ENCODE measurements at regions not wholly inside any gene's neighbourhood (a gene's known extent, or its start where the extent isn't known, plus 50 kb on each side); places are given as distances from the start of the nearest gene placed in this dataset.

GRCh38 chr22:47816121-47816862 lies 1053.8 kb downstream of the TBC1D22A start (continued):
- TF ChIP-seq BCL6B (tag by site-specific recombination; IDR thresholded peaks at IDR 0.05): no peak
- no peak for TF ChIP-seq ZNF426 (tag by site-specific recombination; IDR thresholded peaks at IDR 0.05)
- no peak for TF ChIP-seq ZNF398 (tag by site-specific recombination; IDR thresholded peaks at IDR 0.05)
- TF ChIP-seq, protein P1, sequence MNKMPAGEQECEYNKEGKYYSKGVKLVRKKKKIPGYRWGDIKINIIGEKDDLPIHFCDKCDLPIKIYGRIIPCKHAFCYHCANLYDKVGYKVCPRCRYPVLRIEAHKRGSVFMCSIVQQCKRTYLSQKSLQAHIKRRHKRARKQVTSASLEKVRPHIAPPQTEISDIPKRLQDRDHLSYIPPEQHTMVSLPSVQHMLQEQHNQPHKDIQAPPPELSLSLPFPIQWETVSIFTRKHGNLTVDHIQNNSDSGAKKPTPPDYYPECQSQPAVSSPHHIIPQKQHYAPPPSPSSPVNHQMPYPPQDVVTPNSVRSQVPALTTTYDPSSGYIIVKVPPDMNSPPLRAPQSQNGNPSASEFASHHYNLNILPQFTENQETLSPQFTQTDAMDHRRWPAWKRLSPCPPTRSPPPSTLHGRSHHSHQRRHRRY (tag by site-specific recombination; IDR thresholded peaks at IDR 0.05): no peak
- TF ChIP-seq ZNF366 (tag by site-specific recombination; conservative IDR thresholded peaks at IDR 0.05): no peak
- no peak for TF ChIP-seq ZFP69B (tag by site-specific recombination; IDR thresholded peaks at IDR 0.05)
- no peak for TF ChIP-seq ZNF561 (tag by site-specific recombination; IDR thresholded peaks at IDR 0.05; ENCODE audit: borderline replicate concordance)
- TF ChIP-seq ZNF37A (tag by site-specific recombination; IDR thresholded peaks at IDR 0.05): no peak
- TF ChIP-seq ZBTB44 (tag by site-specific recombination; IDR thresholded peaks at IDR 0.05): no peak

GRCh38 chr22:47814474-47814873 lies 1052.0 kb downstream of the TBC1D22A start:
- ChIA-PET CTCF (no interaction called here), POLR2A (no interaction called here)
- H3K4me1 ChIP-seq (ENCODE audit: control insufficient read depth, insufficient read depth, low read length): no peaks in the 10 kb centered on the region
- H3K27ac ChIP-seq (ENCODE audit: extremely low read depth, low read depth, low read length): no peak overlapping the region
- no peak overlapping the region for H3K4me3 ChIP-seq (ENCODE audit: low read depth, low read length)
- TF ChIP-seq ZSCAN4 (tag by site-specific recombination; IDR thresholded peaks at IDR 0.05) (peak; percentile 92), OSR2 (tag by site-specific recombination; IDR thresholded peaks at IDR 0.05) (no peak), ZNF394 (tag by site-specific recombination; IDR thresholded peaks at IDR 0.05; ENCODE audit: borderline replicate concordance) (no peak), OVOL3 (tag by site-specific recombination; IDR thresholded peaks at IDR 0.05) (no peak)
- no peaks in the 10 kb centered on the region for H3K9me3 ChIP-seq (ENCODE audit: control insufficient read depth, insufficient read depth, low read depth, low read length)
- no peaks in the 10 kb centered on the region for H3K36me3 ChIP-seq (ENCODE audit: control insufficient read depth in 2 of 2, insufficient read depth in 1 of 2, low read length in 2 of 2)

DNA sequence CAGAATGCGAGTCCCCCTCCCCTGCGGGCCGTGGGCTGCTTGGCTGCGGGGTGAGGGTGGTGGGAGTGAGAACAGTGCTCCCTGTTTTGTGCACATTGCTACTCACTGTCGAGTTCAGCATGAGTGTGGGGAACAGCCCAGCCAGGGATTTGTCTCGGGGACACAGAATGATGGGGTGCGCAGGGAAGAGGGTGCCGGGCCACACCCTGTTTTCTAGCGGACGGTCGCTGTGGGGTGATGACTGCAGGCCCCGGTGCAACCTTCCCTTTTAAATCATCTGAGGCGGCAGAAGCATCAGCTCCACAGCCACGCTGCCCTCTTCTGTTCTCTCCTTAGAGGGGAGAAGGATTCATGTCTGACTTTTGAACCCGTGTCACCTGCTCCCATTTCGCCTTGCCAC lies 1051.2 kb downstream of the TBC1D22A start:
- no peaks in the 10 kb centered on the region for H3K9me3 ChIP-seq (ENCODE audit: control insufficient read depth, insufficient read depth, low read depth, low read length)
- no peaks in the 10 kb centered on the region for H3K4me1 ChIP-seq (ENCODE audit: control insufficient read depth, insufficient read depth, low read length)
- no peaks in the 10 kb centered on the region for H3K36me3 ChIP-seq (ENCODE audit: control insufficient read depth in 2 of 2, insufficient read depth in 1 of 2, low read length in 2 of 2)
- CTCF ChIA-PET: no interaction called here
- no peak overlapping the region for H3K27ac ChIP-seq (ENCODE audit: extremely low read depth, low read depth, low read length)
- H3K4me3 ChIP-seq (ENCODE audit: low read depth, low read length): no peak overlapping the region
- TF ChIP-seq ZNF707 (tag by site-specific recombination; IDR thresholded peaks at IDR 0.05) (no peak), ZFP37 (tag by site-specific recombination; IDR thresholded peaks at IDR 0.05) (no peak), ZNF138 (tag by site-specific recombination; IDR thresholded peaks at IDR 0.05; ENCODE audit: borderline replicate concordance) (no peak), ZNF133 (tag by site-specific recombination; IDR thresholded peaks at IDR 0.05) (no peak), ZNF132 (tag by site-specific recombination; IDR thresholded peaks at IDR 0.05; ENCODE audit: borderline replicate concordance) (no peak), GLIS2 (tag by site-specific recombination; IDR thresholded peaks at IDR 0.05) (no peak), YY1 (tag by site-specific recombination; IDR thresholded peaks at IDR 0.05) (no peak)
- TF ChIP-seq, protein P2, sequence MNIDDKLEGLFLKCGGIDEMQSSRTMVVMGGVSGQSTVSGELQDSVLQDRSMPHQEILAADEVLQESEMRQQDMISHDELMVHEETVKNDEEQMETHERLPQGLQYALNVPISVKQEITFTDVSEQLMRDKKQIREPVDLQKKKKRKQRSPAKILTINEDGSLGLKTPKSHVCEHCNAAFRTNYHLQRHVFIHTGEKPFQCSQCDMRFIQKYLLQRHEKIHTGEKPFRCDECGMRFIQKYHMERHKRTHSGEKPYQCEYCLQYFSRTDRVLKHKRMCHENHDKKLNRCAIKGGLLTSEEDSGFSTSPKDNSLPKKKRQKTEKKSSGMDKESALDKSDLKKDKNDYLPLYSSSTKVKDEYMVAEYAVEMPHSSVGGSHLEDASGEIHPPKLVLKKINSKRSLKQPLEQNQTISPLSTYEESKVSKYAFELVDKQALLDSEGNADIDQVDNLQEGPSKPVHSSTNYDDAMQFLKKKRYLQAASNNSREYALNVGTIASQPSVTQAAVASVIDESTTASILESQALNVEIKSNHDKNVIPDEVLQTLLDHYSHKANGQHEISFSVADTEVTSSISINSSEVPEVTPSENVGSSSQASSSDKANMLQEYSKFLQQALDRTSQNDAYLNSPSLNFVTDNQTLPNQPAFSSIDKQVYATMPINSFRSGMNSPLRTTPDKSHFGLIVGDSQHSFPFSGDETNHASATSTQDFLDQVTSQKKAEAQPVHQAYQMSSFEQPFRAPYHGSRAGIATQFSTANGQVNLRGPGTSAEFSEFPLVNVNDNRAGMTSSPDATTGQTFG (tag by site-specific recombination; IDR thresholded peaks at IDR 0.05; ENCODE audit: borderline replicate concordance): no peak
- POLR2A ChIA-PET: no interaction called here
